ENCODE measurements at regions not wholly inside any gene's neighbourhood (a gene's known extent, or its start where the extent isn't known, plus 50 kb on each side); places are given as distances from the start of the nearest gene placed in this dataset.

DNA sequence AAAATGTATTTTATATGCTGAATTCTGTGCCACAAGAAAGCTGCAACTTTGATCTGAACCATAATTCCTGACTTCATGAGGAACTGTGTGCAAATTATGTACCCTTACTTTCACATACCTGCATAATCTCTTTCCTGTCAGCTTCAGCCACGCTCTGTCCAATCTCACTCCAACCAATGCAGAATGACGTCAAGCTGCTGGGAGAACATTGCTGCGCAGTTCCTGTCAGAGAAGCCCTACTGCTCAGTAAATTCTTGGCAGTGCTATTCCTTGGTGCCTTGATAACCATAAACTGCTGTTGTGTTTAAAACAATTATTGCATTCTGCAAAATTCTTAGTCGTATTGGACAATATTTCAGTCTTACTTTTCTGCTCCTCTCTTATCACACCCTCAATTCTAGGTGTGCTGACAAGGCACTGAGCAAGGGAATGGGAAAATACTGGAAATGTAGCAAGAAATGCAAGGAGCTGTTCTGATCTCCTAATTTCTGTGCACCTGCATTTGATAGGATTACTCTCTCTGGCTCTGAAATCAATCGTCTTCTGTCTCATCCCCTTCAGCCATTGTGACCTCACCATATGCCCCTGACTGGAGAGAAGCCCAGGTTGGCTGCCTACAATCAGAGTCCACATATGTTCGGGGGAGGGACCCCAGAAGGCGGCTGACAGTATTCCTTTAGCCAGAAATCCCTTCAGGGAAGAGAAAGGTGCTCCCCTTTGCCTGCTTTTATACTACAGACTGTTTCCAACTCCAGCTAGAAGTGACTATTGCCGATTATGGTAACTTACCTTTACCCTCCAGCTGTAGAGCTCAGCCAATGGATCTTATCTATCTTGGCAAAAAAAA is 274.9 kb upstream of the NOVA1 start:
- H3K79me2 ChIP-seq (ENCODE audit: control insufficient read depth, insufficient read depth, low read length), result no peaks in the 10 kb centered on the region
- dilution Hi-C loops (cut with MboI; ENCODE audit: extremely low pct_ligation_motif_present, low sequenced_read_pairs), result no loop called here
- no peak overlapping the region for H3K27ac ChIP-seq (ENCODE audit: control insufficient read depth, insufficient read depth, low read length)
- no peaks in the 10 kb centered on the region for H3K36me3 ChIP-seq (ENCODE audit: control insufficient read depth in 2 of 2, extremely low read depth in 1 of 2, insufficient read depth in 2 of 2, low read length in 2 of 2)
- no peak overlapping the region for H3K9ac ChIP-seq (ENCODE audit: control insufficient read depth, extremely low read depth, insufficient read depth, low read length)
- H2AFZ ChIP-seq (ENCODE audit: control insufficient read depth, low read length), result no peak overlapping the region
- no peaks in the 10 kb centered on the region for H3K4me1 ChIP-seq (ENCODE audit: control insufficient read depth, extremely low read depth, insufficient read depth, low read length)
- H3K4me3 ChIP-seq (ENCODE audit: control insufficient read depth in 2 of 3, extremely low read depth in 1 of 3, insufficient read depth in 2 of 3, low read depth in 1 of 3, low read length in 3 of 3), result no peak overlapping the region
- H4K20me1 ChIP-seq (ENCODE audit: control insufficient read depth, extremely low read depth, insufficient read depth, low read length), result no peaks in the 10 kb centered on the region
- H3K9me1 ChIP-seq (ENCODE audit: control insufficient read depth, extremely low read depth, insufficient read depth, low read length), result no peaks in the 10 kb centered on the region
- DNase-seq (ENCODE audit: low read depth, low spot score) (no peak), FAIRE-seq (no peak)
- H3K9me3 ChIP-seq (ENCODE audit: control insufficient read depth, low read depth, low read length), result no peaks in the 10 kb centered on the region
- H3K4me2 ChIP-seq (ENCODE audit: control insufficient read depth, extremely low read depth, insufficient read depth, low read depth, low read length), result no peak overlapping the region
- no peaks in the 10 kb centered on the region for H3K27me3 ChIP-seq (ENCODE audit: control insufficient read depth, extremely low read depth, insufficient read depth, low read length)
- no peak for TF ChIP-seq EZH2 (IDR thresholded peaks at IDR 0.05; ENCODE audit: low read length)
- TF ChIP-seq, protein P1, sequence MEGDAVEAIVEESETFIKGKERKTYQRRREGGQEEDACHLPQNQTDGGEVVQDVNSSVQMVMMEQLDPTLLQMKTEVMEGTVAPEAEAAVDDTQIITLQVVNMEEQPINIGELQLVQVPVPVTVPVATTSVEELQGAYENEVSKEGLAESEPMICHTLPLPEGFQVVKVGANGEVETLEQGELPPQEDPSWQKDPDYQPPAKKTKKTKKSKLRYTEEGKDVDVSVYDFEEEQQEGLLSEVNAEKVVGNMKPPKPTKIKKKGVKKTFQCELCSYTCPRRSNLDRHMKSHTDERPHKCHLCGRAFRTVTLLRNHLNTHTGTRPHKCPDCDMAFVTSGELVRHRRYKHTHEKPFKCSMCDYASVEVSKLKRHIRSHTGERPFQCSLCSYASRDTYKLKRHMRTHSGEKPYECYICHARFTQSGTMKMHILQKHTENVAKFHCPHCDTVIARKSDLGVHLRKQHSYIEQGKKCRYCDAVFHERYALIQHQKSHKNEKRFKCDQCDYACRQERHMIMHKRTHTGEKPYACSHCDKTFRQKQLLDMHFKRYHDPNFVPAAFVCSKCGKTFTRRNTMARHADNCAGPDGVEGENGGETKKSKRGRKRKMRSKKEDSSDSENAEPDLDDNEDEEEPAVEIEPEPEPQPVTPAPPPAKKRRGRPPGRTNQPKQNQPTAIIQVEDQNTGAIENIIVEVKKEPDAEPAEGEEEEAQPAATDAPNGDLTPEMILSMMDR (optimal IDR thresholded peaks at IDR 0.05 in 1 of 3, IDR thresholded peaks at IDR 0.05 in 1 of 3, conservative IDR thresholded peaks at IDR 0.05 in 1 of 3; ENCODE audit: extremely low read depth in 1 of 3, insufficient read depth in 2 of 3, low read length in 3 of 3), result no peak

DNA sequence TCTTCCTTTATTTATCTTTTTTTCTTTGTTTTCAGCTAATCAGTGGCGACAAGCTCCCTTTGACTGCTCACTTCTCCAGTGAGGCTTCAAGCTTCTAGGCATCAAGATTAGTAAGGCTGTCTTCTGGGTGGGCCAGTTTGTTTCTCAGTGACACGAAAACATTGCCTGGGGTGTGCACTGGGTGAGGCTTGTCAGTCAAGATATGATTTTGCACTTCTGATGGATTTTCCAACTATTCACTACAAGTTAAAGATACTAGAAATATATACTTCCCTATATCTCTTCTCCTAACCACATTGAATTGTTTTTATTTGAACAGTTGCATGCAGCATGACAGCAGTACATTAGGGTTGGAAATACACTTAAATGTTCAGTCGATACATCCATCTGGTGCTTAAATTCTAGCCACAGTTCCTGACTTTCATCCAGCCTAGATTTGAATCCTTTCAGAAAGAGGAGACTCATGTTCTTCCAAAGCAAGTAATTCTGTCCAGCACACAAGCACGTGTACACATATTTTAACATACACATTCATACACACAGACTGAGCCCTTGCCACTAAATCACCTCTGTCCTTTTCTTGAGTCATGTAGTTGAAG is 275.6 kb upstream of the NOVA1 start:
- no peak overlapping the region for H3K9ac ChIP-seq (ENCODE audit: control insufficient read depth, extremely low read depth, insufficient read depth, low read length)
- no peak overlapping the region for H3K4me3 ChIP-seq (ENCODE audit: control insufficient read depth in 2 of 3, extremely low read depth in 1 of 3, insufficient read depth in 2 of 3, low read depth in 1 of 3, low read length in 3 of 3)
- DNase-seq (ENCODE audit: low read depth, low spot score) (no peak), FAIRE-seq (no peak)
- H2AFZ ChIP-seq (ENCODE audit: control insufficient read depth, low read length), result no peak overlapping the region
- no peaks in the 10 kb centered on the region for H4K20me1 ChIP-seq (ENCODE audit: control insufficient read depth, extremely low read depth, insufficient read depth, low read length)
- H3K9me1 ChIP-seq (ENCODE audit: control insufficient read depth, extremely low read depth, insufficient read depth, low read length), result no peaks in the 10 kb centered on the region
- no peak for TF ChIP-seq EZH2 (IDR thresholded peaks at IDR 0.05; ENCODE audit: low read length)
- TF ChIP-seq, protein P1 (optimal IDR thresholded peaks at IDR 0.05 in 1 of 3, IDR thresholded peaks at IDR 0.05 in 1 of 3, conservative IDR thresholded peaks at IDR 0.05 in 1 of 3; ENCODE audit: extremely low read depth in 1 of 3, insufficient read depth in 2 of 3, low read length in 3 of 3), result no peak
- H3K36me3 ChIP-seq (ENCODE audit: control insufficient read depth in 2 of 2, extremely low read depth in 1 of 2, insufficient read depth in 2 of 2, low read length in 2 of 2), result no peaks in the 10 kb centered on the region
- H3K4me1 ChIP-seq (ENCODE audit: control insufficient read depth, extremely low read depth, insufficient read depth, low read length), result no peaks in the 10 kb centered on the region
- no peak overlapping the region for H3K4me2 ChIP-seq (ENCODE audit: control insufficient read depth, extremely low read depth, insufficient read depth, low read depth, low read length)
- dilution Hi-C loops (cut with MboI; ENCODE audit: extremely low pct_ligation_motif_present, low sequenced_read_pairs), result no loop called here
- H3K27ac ChIP-seq (ENCODE audit: control insufficient read depth, insufficient read depth, low read length), result no peak overlapping the region
- H3K9me3 ChIP-seq (ENCODE audit: control insufficient read depth, low read depth, low read length), result no peaks in the 10 kb centered on the region
- H3K27me3 ChIP-seq (ENCODE audit: control insufficient read depth, extremely low read depth, insufficient read depth, low read length), result no peaks in the 10 kb centered on the region
- H3K79me2 ChIP-seq (ENCODE audit: control insufficient read depth, insufficient read depth, low read length), result no peaks in the 10 kb centered on the region

Measured in keratinocyte (primary cell).